Loucy (cell line): ENCODE measurements at regions not wholly inside any gene's neighbourhood (a gene's known extent, or its start where the extent isn't known, plus 50 kb on each side); places are given as distances from the start of the nearest gene placed in this dataset.

ENCODE experiments used
- H2AFZ ChIP-seq: fragments of 200-600 bp; sonication (generic); 2 replicates; pipeline ENCODE4 v1.6.0; 2016; ENCODE audit warnings: antibody characterized with exemption, mild to moderate bottlenecking, low read length, moderate library complexity
- H3F3A ChIP-seq: fragments of 200-600 bp; 2 replicates; pipeline ENCODE4 v1.6.0; 2016; ENCODE audit warnings: antibody characterized with exemption, low read depth, mild to moderate bottlenecking
- H3K27me3 ChIP-seq: fragments of 200-600 bp; sonication (generic); 2 replicates; pipeline ENCODE4 v1.6.1; 2014; ENCODE audit warnings: low read length, mild to moderate bottlenecking; ENCODE audit not compliant: insufficient read depth, poor library complexity, severe bottlenecking
- H3K36me3 ChIP-seq: fragments of 200-600 bp; sonication (generic); 2 replicates; pipeline ENCODE4 v1.6.1; 2016; ENCODE audit warnings: low read length; ENCODE audit not compliant: insufficient read depth
- H3K4me1 ChIP-seq: fragments of 200-600 bp; sonication (generic); 2 replicates; pipeline ENCODE4 v1.5.1; 2014; ENCODE audit warnings: low read length, mild to moderate bottlenecking; ENCODE audit not compliant: insufficient read depth, poor library complexity, severe bottlenecking
- H3K4me2 ChIP-seq: fragments of 200-600 bp; sonication (generic); 2 replicates; pipeline ENCODE4 v1.6.0; 2014; ENCODE audit warnings: antibody characterized with exemption, low read length, low read depth, mild to moderate bottlenecking; ENCODE audit not compliant: poor library complexity, severe bottlenecking
- H3K4me3 ChIP-seq: fragments of 200-600 bp; sonication (generic); 2 replicates; pipeline ENCODE4 v1.5.1; 2014; ENCODE audit warnings: low read length, mild to moderate bottlenecking, mixed read lengths; ENCODE audit not compliant: poor library complexity, severe bottlenecking
- H3K79me2 ChIP-seq: fragments of 200-600 bp; sonication (generic); 2 replicates; pipeline ENCODE4 v1.6.1; 2014; ENCODE audit warnings: low read length; ENCODE audit not compliant: insufficient read depth
- H3K9ac ChIP-seq: fragments of 200-600 bp; sonication (generic); 2 replicates; pipeline ENCODE4 v1.6.0; 2014; ENCODE audit warnings: mild to moderate bottlenecking, low read depth, low read length, moderate library complexity; ENCODE audit not compliant: poor library complexity, severe bottlenecking
- H3K9me2 ChIP-seq: fragments of 200-600 bp; sonication (generic); replicated peaks from 2 replicates; pipeline ENCODE4 v1.6.1; 2016; ENCODE audit warnings: low read depth, low read length, mixed read lengths
- H3K9me3 ChIP-seq: fragments of 200-600 bp; sonication (generic); 2 replicates; pipeline ENCODE4 v1.6.1; 2014; ENCODE audit warnings: mild to moderate bottlenecking, antibody characterized with exemption, low read length, low read depth; ENCODE audit not compliant: insufficient read depth
- H4K20me1 ChIP-seq: fragments of 200-600 bp; sonication (generic); 2 replicates; pipeline ENCODE4 v1.6.0; 2014; ENCODE audit warnings: antibody characterized with exemption, low read length, mild to moderate bottlenecking; ENCODE audit not compliant: insufficient read depth, poor library complexity, severe bottlenecking
- EZH2phosphoT487 ChIP-seq: fragments of 200-600 bp; IDR thresholded peaks from 2 replicates; pipeline ENCODE4 v1.6.1; 2018; ENCODE audit warnings: antibody characterized with exemption, mild to moderate bottlenecking, moderate library complexity, borderline replicate concordance
- TF ChIP-seq, protein P1 (sequence below): fragments of 200-600 bp; sonication (generic); conservative IDR thresholded peaks from 2 replicates; pipeline ENCODE4 v1.5.1; 2014; ENCODE audit warnings: mild to moderate bottlenecking, antibody characterized with exemption, low read length

GRCh38 chr12:4133029-4133428 lies 140.5 kb upstream of the CCND2 start:
- Histone ChIP-seq H2AFZ (no peak overlapping the region), H3K9ac (no peak overlapping the region), H4K20me1 (no peaks in the 10 kb centered on the region), H3K4me2 (no peak overlapping the region), H3K9me3 (no peaks in the 10 kb centered on the region), H3F3A (no peaks in the 10 kb centered on the region), H3K36me3 (no peaks in the 10 kb centered on the region), H3K4me3 (no peak overlapping the region), H3K27me3 (no peaks in the 10 kb centered on the region), H3K79me2 (no peaks in the 10 kb centered on the region), H3K4me1 (peaks cover 20% of the 10 kb centered on the region), H3K9me2 (no peaks in the 10 kb centered on the region)
- no peak for TF ChIP-seq EZH2phosphoT487
- TF ChIP-seq, protein P1, sequence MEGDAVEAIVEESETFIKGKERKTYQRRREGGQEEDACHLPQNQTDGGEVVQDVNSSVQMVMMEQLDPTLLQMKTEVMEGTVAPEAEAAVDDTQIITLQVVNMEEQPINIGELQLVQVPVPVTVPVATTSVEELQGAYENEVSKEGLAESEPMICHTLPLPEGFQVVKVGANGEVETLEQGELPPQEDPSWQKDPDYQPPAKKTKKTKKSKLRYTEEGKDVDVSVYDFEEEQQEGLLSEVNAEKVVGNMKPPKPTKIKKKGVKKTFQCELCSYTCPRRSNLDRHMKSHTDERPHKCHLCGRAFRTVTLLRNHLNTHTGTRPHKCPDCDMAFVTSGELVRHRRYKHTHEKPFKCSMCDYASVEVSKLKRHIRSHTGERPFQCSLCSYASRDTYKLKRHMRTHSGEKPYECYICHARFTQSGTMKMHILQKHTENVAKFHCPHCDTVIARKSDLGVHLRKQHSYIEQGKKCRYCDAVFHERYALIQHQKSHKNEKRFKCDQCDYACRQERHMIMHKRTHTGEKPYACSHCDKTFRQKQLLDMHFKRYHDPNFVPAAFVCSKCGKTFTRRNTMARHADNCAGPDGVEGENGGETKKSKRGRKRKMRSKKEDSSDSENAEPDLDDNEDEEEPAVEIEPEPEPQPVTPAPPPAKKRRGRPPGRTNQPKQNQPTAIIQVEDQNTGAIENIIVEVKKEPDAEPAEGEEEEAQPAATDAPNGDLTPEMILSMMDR = no peak

- Histone ChIP-seq H3K9me3 (no peaks in the 10 kb centered on the region), H3K36me3 (no peaks in the 10 kb centered on the region), H2AFZ (no peak overlapping the region), H3K4me3 (no peak overlapping the region), H3F3A (no peaks in the 10 kb centered on the region), H3K9me2 (no peaks in the 10 kb centered on the region), H3K27me3 (no peaks in the 10 kb centered on the region), H3K4me1 (peaks cover 17% of the 10 kb centered on the region), H3K79me2 (no peaks in the 10 kb centered on the region), H3K9ac (no peak overlapping the region), H4K20me1 (no peaks in the 10 kb centered on the region), H3K4me2 (no peak overlapping the region)
- TF ChIP-seq, protein P1 = no peak
- no peak for TF ChIP-seq EZH2phosphoT487
Observed at GRCh38 chr12:4121506-4122020, 152.0 kb upstream of the CCND2 start.

- Histone ChIP-seq H3K9me2 (no peaks in the 10 kb centered on the region), H3K4me1 (peaks cover 21% of the 10 kb centered on the region), H2AFZ (no peak overlapping the region), H3K9ac (no peak overlapping the region), H3K27me3 (no peaks in the 10 kb centered on the region), H3F3A (no peaks in the 10 kb centered on the region), H3K36me3 (no peaks in the 10 kb centered on the region), H3K79me2 (no peaks in the 10 kb centered on the region), H3K4me3 (no peak overlapping the region), H3K4me2 (no peak overlapping the region), H3K9me3 (no peaks in the 10 kb centered on the region), H4K20me1 (no peaks in the 10 kb centered on the region)
- TF ChIP-seq, protein P1 = no peak
- TF ChIP-seq EZH2phosphoT487 = no peak
Observed at GRCh38 chr12:4120316-4120917, 153.1 kb upstream of the CCND2 start.
